ENCODE measurements at regions not wholly inside any gene's neighbourhood (a gene's known extent, or its start where the extent isn't known, plus 50 kb on each side); places are given as distances from the start of the nearest gene placed in this dataset.
A peak's percentile ranks its signal among the peaks of the same experiment; 100 is the strongest.

- Histone ChIP-seq H3K27ac (no peak overlapping the region), H3K9me3 (peaks cover 6% of the 10 kb centered on the region), H3K4me3 (no peak overlapping the region), H3K36me3 (no peaks in the 10 kb centered on the region), H3K4me1 (peaks cover 29% of the 10 kb centered on the region), H3K27me3 (no peaks in the 10 kb centered on the region)
- DNase-seq (ENCODE audit: extremely low spot score in 2 of 2) = no peak
- no peak for TF ChIP-seq POLR2A (IDR thresholded peaks at IDR 0.05)
- TF ChIP-seq POLR2AphosphoS5 (IDR thresholded peaks at IDR 0.05; ENCODE audit: insufficient read depth in 1 of 2, low read depth in 1 of 2) = no peak
- TF ChIP-seq, protein P1, sequence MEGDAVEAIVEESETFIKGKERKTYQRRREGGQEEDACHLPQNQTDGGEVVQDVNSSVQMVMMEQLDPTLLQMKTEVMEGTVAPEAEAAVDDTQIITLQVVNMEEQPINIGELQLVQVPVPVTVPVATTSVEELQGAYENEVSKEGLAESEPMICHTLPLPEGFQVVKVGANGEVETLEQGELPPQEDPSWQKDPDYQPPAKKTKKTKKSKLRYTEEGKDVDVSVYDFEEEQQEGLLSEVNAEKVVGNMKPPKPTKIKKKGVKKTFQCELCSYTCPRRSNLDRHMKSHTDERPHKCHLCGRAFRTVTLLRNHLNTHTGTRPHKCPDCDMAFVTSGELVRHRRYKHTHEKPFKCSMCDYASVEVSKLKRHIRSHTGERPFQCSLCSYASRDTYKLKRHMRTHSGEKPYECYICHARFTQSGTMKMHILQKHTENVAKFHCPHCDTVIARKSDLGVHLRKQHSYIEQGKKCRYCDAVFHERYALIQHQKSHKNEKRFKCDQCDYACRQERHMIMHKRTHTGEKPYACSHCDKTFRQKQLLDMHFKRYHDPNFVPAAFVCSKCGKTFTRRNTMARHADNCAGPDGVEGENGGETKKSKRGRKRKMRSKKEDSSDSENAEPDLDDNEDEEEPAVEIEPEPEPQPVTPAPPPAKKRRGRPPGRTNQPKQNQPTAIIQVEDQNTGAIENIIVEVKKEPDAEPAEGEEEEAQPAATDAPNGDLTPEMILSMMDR (IDR thresholded peaks at IDR 0.05) = no peak
- intact Hi-C loops (cut with DNase I) = no loop called here
Measured at GRCh38 chr11:45043755-45044475, 93.2 kb upstream of the TP53I11 start.

DNA sequence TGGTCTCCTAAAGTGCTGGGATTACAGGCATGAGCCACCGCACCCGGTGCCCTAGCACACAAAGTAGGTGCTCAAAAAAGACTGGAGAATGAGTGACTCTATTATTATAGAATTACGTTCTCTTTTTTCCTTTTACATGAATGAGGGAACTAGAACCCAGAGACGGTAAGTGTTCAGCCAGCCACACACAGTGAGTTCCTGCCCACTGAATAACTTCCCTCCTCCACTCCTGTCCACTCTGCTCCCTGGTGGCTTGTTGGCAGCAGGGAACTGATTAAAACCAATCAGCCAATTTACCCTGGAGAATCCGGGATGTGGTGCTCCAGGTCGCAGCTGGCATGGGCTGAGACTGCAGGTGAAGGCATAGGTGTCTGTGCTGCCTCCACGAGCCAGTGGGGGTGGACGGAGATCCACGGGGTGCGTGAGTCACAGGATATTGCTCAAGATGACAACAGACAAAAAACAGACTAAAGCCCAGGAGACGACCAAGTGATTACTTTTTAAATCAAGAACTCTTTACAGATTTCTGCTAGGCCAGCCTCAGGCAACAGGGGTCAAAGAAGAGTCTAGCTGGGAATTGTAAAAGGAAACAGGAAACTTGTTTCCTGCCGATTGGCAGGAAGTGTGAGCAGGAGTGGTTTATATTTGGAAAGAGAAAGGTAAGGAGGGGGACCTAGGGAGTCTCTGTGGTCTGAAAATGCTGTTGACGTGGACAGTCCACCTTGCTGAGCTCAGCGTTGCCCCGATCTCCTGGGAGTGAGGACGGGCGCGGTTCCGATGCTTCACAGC is 95.2 kb upstream of the TP53I11 start:
- H3K9me3 ChIP-seq = no peaks in the 10 kb centered on the region
- DNase-seq (ENCODE audit: extremely low spot score in 2 of 2) = no peak
- TF ChIP-seq POLR2AphosphoS5 (IDR thresholded peaks at IDR 0.05; ENCODE audit: insufficient read depth in 1 of 2, low read depth in 1 of 2) (peak; percentile 39 to 56), POLR2A (IDR thresholded peaks at IDR 0.05) (no peak)
- TF ChIP-seq, protein P1 (IDR thresholded peaks at IDR 0.05) = no peak
- peaks cover 31% of the 10 kb centered on the region for H3K4me1 ChIP-seq
- H3K27me3 ChIP-seq = no peaks in the 10 kb centered on the region
- H3K4me3 ChIP-seq = no peak overlapping the region
- peak overlapping the region; percentile 27 for H3K27ac ChIP-seq
- H3K36me3 ChIP-seq = no peaks in the 10 kb centered on the region
- intact Hi-C loops (cut with DNase I) = no loop called here

- no peak overlapping the region for H3K4me3 ChIP-seq
Measured at GRCh38 chr11:45048313-45048841, 97.7 kb upstream of the TP53I11 start.

DNA sequence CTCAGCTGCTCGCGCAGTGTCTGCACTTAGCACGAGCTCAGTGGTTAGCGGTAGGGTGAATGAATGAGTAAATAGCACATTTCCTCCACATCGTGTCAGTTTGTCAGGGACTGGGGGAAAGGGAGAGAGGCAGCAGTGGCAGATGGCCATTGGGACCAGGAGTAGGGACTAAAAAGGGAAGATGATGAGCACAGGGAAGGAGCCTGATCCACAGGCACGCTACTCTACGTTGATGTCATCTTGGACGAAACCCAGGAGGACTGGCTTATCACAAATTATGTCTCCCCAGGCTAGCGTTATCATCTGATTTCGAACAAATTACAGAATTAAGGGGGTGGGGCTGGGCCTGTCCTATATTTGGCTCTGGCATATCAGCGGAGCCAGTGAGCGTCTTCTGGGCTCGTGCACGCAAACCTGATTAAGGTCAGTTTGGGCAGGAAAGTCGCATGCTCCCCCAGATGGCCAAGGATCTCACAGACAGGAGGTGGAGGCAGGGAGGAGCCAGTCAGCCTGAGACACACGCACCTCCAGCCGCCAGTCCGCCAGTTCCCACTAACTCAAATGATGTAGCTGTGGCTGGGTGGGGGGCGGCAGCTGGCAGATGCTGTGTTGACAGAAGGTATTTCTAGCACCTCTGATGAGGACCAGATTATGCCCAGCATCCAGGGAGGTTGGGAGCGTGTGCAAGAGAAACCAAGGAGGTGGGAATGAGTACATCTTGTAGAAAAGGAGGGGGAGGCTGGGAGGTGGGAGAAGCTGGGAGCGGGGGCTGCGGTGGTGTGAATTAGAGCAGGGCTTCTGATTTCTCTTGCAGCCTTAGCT is 97.4 kb upstream of the PRDM11 start:
- DNase-seq (ENCODE audit: extremely low spot score in 2 of 2) = no peak
- Histone ChIP-seq H3K4me1 (peaks cover 31% of the 10 kb centered on the region), H3K27ac (no peak overlapping the region)

More at GRCh38 chr11:45048313-45048841, 97.7 kb upstream of the TP53I11 start:
- Histone ChIP-seq H3K9me3 (no peaks in the 10 kb centered on the region), H3K27me3 (no peaks in the 10 kb centered on the region), H3K4me1 (peaks cover 31% of the 10 kb centered on the region), H3K27ac (no peak overlapping the region), H3K36me3 (no peaks in the 10 kb centered on the region)
- no peak for DNase-seq (ENCODE audit: extremely low spot score in 2 of 2)
- TF ChIP-seq, protein P1 (IDR thresholded peaks at IDR 0.05) = no peak
- TF ChIP-seq POLR2AphosphoS5 (IDR thresholded peaks at IDR 0.05; ENCODE audit: insufficient read depth in 1 of 2, low read depth in 1 of 2) (no peak), POLR2A (IDR thresholded peaks at IDR 0.05) (no peak)
- intact Hi-C loops (cut with DNase I) = no loop called here

More for the DNA sequence above, 97.4 kb upstream of the PRDM11 start:
- Histone ChIP-seq H3K9me3 (no peaks in the 10 kb centered on the region), H3K27me3 (no peaks in the 10 kb centered on the region), H3K4me3 (no peak overlapping the region), H3K36me3 (no peaks in the 10 kb centered on the region)
- TF ChIP-seq POLR2A (IDR thresholded peaks at IDR 0.05) (no peak), POLR2AphosphoS5 (IDR thresholded peaks at IDR 0.05; ENCODE audit: insufficient read depth in 1 of 2, low read depth in 1 of 2) (no peak)
- TF ChIP-seq, protein P1 (IDR thresholded peaks at IDR 0.05) = no peak
- intact Hi-C loops (cut with DNase I) = no loop called here
